SK-N-SH (cell line): ENCODE measurements at regions not wholly inside any gene's neighbourhood (a gene's known extent, or its start where the extent isn't known, plus 50 kb on each side); places are given as distances from the start of the nearest gene placed in this dataset.

Experiments used
- CTCF ChIA-PET: fragments of 300-600, 350-600 bp; formaldehyde crosslinking; extraction: SDS; loops from one replicate; lab custom pipeline; 2021; lab: Yijun Ruan, JAX
- POLR2A ChIA-PET: fragments of 350-600 bp; sonication (Branson Sonifier 250); formaldehyde crosslinking; extraction: SDS; loops from one replicate; lab custom pipeline; 2020; ENCODE audit warnings: antibody characterized with exemption, inconsistent platforms; lab: Yijun Ruan, JAX
- DNase-seq: peaks from one replicate; pipeline ENCODE4 v3.0.0; 2012
- H2AFZ ChIP-seq: fragments of 200-600 bp; sonication (generic); 2 replicates; pipeline ENCODE4 v1.8.1; 2016; ENCODE audit warnings: antibody characterized with exemption, mild to moderate bottlenecking, low read depth
- H3F3A ChIP-seq: fragments of 200-600 bp; sonication (generic); replicated peaks from 2 replicates; pipeline ENCODE3; 2016; ENCODE audit warnings: antibody characterized with exemption, mild to moderate bottlenecking; ENCODE audit not compliant: insufficient read depth
- H3K27ac ChIP-seq, 2 experiments: fragments of 200-500 bp in 1 of 2; fragments of 200-600 bp in 1 of 2; sonication (Bioruptor generic) in 1 of 2; sonication (generic), shearing (Covaris generic) in 1 of 2; 2 replicates each; pipeline versions ENCODE4 v1.5.1 to v1.6.1; 2014 to 2016; ENCODE audit warnings: low read depth in 2 of 2, inconsistent platforms in 1 of 2, low read length in 1 of 2, mild to moderate bottlenecking in 1 of 2, mixed read lengths in 1 of 2
- H3K27me3 ChIP-seq: fragments of 200-600 bp; sonication (generic), shearing (Covaris generic); 2 replicates; pipeline ENCODE4 v1.6.1; 2016; ENCODE audit warnings: mixed run types; ENCODE audit not compliant: insufficient read depth
- H3K36me3 ChIP-seq, 2 experiments: fragments of 200-500 bp in 1 of 2; fragments of 200-600 bp in 1 of 2; sonication (Bioruptor generic) in 1 of 2; sonication (generic) in 1 of 2; replicated peaks in 1 of 2; 2 replicates each; pipeline versions ENCODE3 to v1.5.1; 2014 to 2016; ENCODE audit warnings: low read length in 1 of 2, mild to moderate bottlenecking in 1 of 2; ENCODE audit not compliant: insufficient read depth in 2 of 2, control insufficient read depth in 1 of 2
- H3K4me1 ChIP-seq, 2 experiments: fragments of 200-500 bp in 1 of 2; fragments of 200-600 bp in 1 of 2; sonication (Bioruptor generic) in 1 of 2; sonication (generic), shearing (Covaris generic) in 1 of 2; 2 replicates each; pipeline versions ENCODE4 v1.5.1 to v1.6.1; 2014 to 2016; ENCODE audit warnings: low read depth in 1 of 2, low read length in 1 of 2, mixed run types in 1 of 2; ENCODE audit not compliant: insufficient read depth in 2 of 2, control insufficient read depth in 1 of 2
- H3K4me2 ChIP-seq: fragments of 200-600 bp; sonication (generic), shearing (Covaris generic); 2 replicates; pipeline ENCODE4 v1.6.1; 2017; ENCODE audit warnings: mixed run types
- H3K4me3 ChIP-seq, 2 experiments: fragments of 200-500 bp in 1 of 2; fragments of 200-600 bp in 1 of 2; sonication (Bioruptor generic) in 1 of 2; sonication (generic), shearing (Covaris generic) in 1 of 2; 2 replicates each; pipeline versions ENCODE4 v1.5.1 to v1.8.1; 2014 to 2016; ENCODE audit warnings: low read depth in 2 of 2, inconsistent platforms in 1 of 2, low read length in 1 of 2, mild to moderate bottlenecking in 1 of 2, mixed read lengths in 1 of 2, moderate library complexity in 1 of 2
- H3K79me2 ChIP-seq: fragments of 200-600 bp; sonication (generic); 2 replicates; pipeline ENCODE4 v1.8.1; 2017; ENCODE audit warnings: mild to moderate bottlenecking; ENCODE audit not compliant: insufficient read depth
- H3K9ac ChIP-seq: fragments of 200-600 bp; sonication (generic); 2 replicates; pipeline ENCODE4 v1.6.1; 2017; ENCODE audit warnings: mixed run types
- H3K9me2 ChIP-seq: fragments of 200-600 bp; sonication (generic); 2 replicates; pipeline ENCODE4 v1.6.1; 2017; ENCODE audit warnings: mixed run types
- H3K9me3 ChIP-seq: fragments of 200-600 bp; sonication (generic); 2 replicates; pipeline ENCODE4 v1.6.1; 2017; ENCODE audit warnings: mixed run types, mild to moderate bottlenecking, moderate library complexity
- H4K20me1 ChIP-seq: fragments of 200-600 bp; sonication (generic); 2 replicates; pipeline ENCODE4 v1.6.1; 2017; ENCODE audit warnings: mild to moderate bottlenecking, mixed run types; ENCODE audit not compliant: insufficient read depth
- CHD2 ChIP-seq: fragments of 150-350 bp; IDR thresholded peaks from 2 replicates; pipeline ENCODE4 v1.6.1; 2018; ENCODE audit warnings: low read length; ENCODE audit not compliant: partially characterized antibody
- EZH2phosphoT487 ChIP-seq: fragments of 200-600 bp; sonication (generic); IDR thresholded peaks from 2 replicates; pipeline ENCODE4 v1.6.1; 2017; ENCODE audit warnings: low read depth, mixed run types, mild to moderate bottlenecking, antibody characterized with exemption, moderate library complexity, borderline replicate concordance
- MXI1 ChIP-seq: IDR thresholded peaks from 2 replicates; pipeline ENCODE4 v1.6.1; 2012; ENCODE audit warnings: mild to moderate bottlenecking, low read depth, low read length, improper control_type of control experiment
- POLR2AphosphoS5 ChIP-seq: IDR thresholded peaks from 2 replicates; pipeline ENCODE4 v1.6.1; 2012; ENCODE audit warnings: low read depth, low read length
- TCF12 ChIP-seq: IDR thresholded peaks from 2 replicates; pipeline ENCODE4 v1.4.0; 2012
- TEAD4 ChIP-seq: IDR thresholded peaks from 2 replicates; pipeline ENCODE4 v1.4.0; 2012; ENCODE audit warnings: mild to moderate bottlenecking, borderline replicate concordance; ENCODE audit not compliant: insufficient read depth
- USF2 ChIP-seq: fragments of 150-350 bp; IDR thresholded peaks from 2 replicates; pipeline ENCODE4 v1.6.1; 2017; ENCODE audit warnings: antibody characterized with exemption, low read length, low read depth, borderline replicate concordance
- WGBS: methylation state at CpG from one replicate; pipeline ENCODE4 v1.1.6; 2017; ENCODE audit warnings: low lambda C conversion rate; 5-methylcytosine and 5-hydroxymethylcytosine counted together
- TF ChIP-seq, protein P1 (sequence below): IDR thresholded peaks from 2 replicates; pipeline ENCODE4 v1.4.0; 2012; ENCODE audit warnings: low read depth, borderline replicate concordance
- TF ChIP-seq, protein P2 (sequence below): fragments of 150-350 bp; IDR thresholded peaks from 2 replicates; pipeline ENCODE4 v1.6.1; 2016; ENCODE audit warnings: mild to moderate bottlenecking, low read depth, low read length
- TF ChIP-seq, protein P3 (sequence below): IDR thresholded peaks from 2 replicates; pipeline ENCODE4 v1.6.1; 2012; ENCODE audit warnings: mild to moderate bottlenecking, low read depth, low read length, moderate library complexity
- TF ChIP-seq, protein P4 (sequence below): IDR thresholded peaks from 2 replicates; pipeline ENCODE4 v1.4.0; 2012; ENCODE audit warnings: low read depth, borderline replicate concordance

GRCh38 chr5:115414406-115415142, 118.1 kb upstream of the CCDC112 start (continued):
- TF ChIP-seq EZH2phosphoT487 (no peak), TCF12 (peak; percentile 99), MXI1 (no peak), TEAD4 (0 out of 2 replicates have a peak, but pooled peaks have one; percentile 57), USF2 (no peak)
- TF ChIP-seq, protein P1, sequence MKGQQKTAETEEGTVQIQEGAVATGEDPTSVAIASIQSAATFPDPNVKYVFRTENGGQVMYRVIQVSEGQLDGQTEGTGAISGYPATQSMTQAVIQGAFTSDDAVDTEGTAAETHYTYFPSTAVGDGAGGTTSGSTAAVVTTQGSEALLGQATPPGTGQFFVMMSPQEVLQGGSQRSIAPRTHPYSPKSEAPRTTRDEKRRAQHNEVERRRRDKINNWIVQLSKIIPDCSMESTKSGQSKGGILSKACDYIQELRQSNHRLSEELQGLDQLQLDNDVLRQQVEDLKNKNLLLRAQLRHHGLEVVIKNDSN, result peak; percentile 56; the same call in 1 of the 2 replicates
- TF ChIP-seq, protein P2, sequence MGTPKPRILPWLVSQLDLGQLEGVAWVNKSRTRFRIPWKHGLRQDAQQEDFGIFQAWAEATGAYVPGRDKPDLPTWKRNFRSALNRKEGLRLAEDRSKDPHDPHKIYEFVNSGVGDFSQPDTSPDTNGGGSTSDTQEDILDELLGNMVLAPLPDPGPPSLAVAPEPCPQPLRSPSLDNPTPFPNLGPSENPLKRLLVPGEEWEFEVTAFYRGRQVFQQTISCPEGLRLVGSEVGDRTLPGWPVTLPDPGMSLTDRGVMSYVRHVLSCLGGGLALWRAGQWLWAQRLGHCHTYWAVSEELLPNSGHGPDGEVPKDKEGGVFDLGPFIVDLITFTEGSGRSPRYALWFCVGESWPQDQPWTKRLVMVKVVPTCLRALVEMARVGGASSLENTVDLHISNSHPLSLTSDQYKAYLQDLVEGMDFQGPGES, result no peak

DNA sequence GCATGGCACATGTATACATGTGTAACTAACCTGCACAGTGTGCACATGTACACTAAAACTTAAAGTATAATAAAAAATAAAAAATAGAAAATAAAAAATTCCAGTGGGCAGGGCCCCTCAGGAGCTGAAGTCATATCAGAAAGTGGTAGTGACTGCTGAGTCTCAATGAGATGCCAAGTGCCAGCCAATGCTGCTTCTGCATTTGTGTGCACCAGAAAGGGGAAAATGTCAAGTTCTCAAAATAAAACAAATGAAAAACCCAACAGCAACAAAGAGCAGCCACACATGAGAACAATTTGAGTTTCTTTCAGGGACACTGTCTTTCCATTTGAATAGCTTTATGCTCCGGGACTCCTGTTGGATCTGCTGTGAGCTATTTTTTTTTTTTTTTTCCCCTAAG, 117.2 kb upstream of the CCDC112 start:
- Histone ChIP-seq H3K4me2 (no peak overlapping the region), H3K79me2 (no peaks in the 10 kb centered on the region), H3K4me3 (no peak overlapping the region), H4K20me1 (no peaks in the 10 kb centered on the region), H3K9me2 (no peaks in the 10 kb centered on the region), H3K4me1 (peaks cover 0 to 7% of the 10 kb centered on the region in 2 experiments; a peak in 1 of 4 replicates), H3F3A (no peaks in the 10 kb centered on the region), H3K27me3 (no peaks in the 10 kb centered on the region), H3K9me3 (no peaks in the 10 kb centered on the region), H2AFZ (no peak overlapping the region), H3K9ac (no peak overlapping the region), H3K27ac (no peak overlapping the region), H3K36me3 (no peaks in the 10 kb centered on the region)
- CTCF ChIA-PET, result no interaction called here
- WGBS, result 97% methylated on average over 1 of the region's 1 CpG
- POLR2A ChIA-PET, result no interaction called here
- TF ChIP-seq, protein P3, sequence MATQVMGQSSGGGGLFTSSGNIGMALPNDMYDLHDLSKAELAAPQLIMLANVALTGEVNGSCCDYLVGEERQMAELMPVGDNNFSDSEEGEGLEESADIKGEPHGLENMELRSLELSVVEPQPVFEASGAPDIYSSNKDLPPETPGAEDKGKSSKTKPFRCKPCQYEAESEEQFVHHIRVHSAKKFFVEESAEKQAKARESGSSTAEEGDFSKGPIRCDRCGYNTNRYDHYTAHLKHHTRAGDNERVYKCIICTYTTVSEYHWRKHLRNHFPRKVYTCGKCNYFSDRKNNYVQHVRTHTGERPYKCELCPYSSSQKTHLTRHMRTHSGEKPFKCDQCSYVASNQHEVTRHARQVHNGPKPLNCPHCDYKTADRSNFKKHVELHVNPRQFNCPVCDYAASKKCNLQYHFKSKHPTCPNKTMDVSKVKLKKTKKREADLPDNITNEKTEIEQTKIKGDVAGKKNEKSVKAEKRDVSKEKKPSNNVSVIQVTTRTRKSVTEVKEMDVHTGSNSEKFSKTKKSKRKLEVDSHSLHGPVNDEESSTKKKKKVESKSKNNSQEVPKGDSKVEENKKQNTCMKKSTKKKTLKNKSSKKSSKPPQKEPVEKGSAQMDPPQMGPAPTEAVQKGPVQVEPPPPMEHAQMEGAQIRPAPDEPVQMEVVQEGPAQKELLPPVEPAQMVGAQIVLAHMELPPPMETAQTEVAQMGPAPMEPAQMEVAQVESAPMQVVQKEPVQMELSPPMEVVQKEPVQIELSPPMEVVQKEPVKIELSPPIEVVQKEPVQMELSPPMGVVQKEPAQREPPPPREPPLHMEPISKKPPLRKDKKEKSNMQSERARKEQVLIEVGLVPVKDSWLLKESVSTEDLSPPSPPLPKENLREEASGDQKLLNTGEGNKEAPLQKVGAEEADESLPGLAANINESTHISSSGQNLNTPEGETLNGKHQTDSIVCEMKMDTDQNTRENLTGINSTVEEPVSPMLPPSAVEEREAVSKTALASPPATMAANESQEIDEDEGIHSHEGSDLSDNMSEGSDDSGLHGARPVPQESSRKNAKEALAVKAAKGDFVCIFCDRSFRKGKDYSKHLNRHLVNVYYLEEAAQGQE, result no peak
- TF ChIP-seq CHD2 (no peak), POLR2AphosphoS5 (no peak), MXI1 (no peak), USF2 (no peak)
- TF ChIP-seq, protein P4, sequence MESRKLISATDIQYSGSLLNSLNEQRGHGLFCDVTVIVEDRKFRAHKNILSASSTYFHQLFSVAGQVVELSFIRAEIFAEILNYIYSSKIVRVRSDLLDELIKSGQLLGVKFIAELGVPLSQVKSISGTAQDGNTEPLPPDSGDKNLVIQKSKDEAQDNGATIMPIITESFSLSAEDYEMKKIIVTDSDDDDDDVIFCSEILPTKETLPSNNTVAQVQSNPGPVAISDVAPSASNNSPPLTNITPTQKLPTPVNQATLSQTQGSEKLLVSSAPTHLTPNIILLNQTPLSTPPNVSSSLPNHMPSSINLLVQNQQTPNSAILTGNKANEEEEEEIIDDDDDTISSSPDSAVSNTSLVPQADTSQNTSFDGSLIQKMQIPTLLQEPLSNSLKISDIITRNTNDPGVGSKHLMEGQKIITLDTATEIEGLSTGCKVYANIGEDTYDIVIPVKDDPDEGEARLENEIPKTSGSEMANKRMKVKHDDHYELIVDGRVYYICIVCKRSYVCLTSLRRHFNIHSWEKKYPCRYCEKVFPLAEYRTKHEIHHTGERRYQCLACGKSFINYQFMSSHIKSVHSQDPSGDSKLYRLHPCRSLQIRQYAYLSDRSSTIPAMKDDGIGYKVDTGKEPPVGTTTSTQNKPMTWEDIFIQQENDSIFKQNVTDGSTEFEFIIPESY, result no peak
- DNase-seq, result no peak
